ENCODE measurements at regions not wholly inside any gene's neighbourhood (a gene's known extent, or its start where the extent isn't known, plus 50 kb on each side); places are given as distances from the start of the nearest gene placed in this dataset.

- in situ Hi-C loops (cut with HindIII; ENCODE audit: low sequenced_read_pairs) = no loop called here
- TF ChIP-seq, protein P1, sequence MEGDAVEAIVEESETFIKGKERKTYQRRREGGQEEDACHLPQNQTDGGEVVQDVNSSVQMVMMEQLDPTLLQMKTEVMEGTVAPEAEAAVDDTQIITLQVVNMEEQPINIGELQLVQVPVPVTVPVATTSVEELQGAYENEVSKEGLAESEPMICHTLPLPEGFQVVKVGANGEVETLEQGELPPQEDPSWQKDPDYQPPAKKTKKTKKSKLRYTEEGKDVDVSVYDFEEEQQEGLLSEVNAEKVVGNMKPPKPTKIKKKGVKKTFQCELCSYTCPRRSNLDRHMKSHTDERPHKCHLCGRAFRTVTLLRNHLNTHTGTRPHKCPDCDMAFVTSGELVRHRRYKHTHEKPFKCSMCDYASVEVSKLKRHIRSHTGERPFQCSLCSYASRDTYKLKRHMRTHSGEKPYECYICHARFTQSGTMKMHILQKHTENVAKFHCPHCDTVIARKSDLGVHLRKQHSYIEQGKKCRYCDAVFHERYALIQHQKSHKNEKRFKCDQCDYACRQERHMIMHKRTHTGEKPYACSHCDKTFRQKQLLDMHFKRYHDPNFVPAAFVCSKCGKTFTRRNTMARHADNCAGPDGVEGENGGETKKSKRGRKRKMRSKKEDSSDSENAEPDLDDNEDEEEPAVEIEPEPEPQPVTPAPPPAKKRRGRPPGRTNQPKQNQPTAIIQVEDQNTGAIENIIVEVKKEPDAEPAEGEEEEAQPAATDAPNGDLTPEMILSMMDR (IDR thresholded peaks at IDR 0.05; ENCODE audit: low read depth, low read length, missing control alignments) = no peak
These were observed 416.0 kb downstream of the SH3GL2 start for GRCh38 chr9:17994695-17995425.

GRCh38 chr9:17996728-17997127 lies 417.9 kb downstream of the SH3GL2 start:
- TF ChIP-seq, protein P1 (IDR thresholded peaks at IDR 0.05; ENCODE audit: low read depth, low read length, missing control alignments) = no peak
- in situ Hi-C loops (cut with HindIII; ENCODE audit: low sequenced_read_pairs) = no loop called here
- no peak overlapping the region for H3K4me3 ChIP-seq (ENCODE audit: low read depth, low read length)
- no peak for DNase-seq (ENCODE audit: low read depth)

More at GRCh38 chr9:17994695-17995425, 416.0 kb downstream of the SH3GL2 start:
- no peak for DNase-seq (ENCODE audit: low read depth)
- no peak overlapping the region for H3K4me3 ChIP-seq (ENCODE audit: low read depth, low read length)

GRCh38 chr9:18002718-18003438 lies 424.0 kb downstream of the SH3GL2 start:
- DNase-seq (ENCODE audit: low read depth) = no peak
- in situ Hi-C loops (cut with HindIII; ENCODE audit: low sequenced_read_pairs) = no loop called here
- H3K4me3 ChIP-seq (ENCODE audit: low read depth, low read length) = no peak overlapping the region
- TF ChIP-seq, protein P1 (IDR thresholded peaks at IDR 0.05; ENCODE audit: low read depth, low read length, missing control alignments) = no peak

DNA sequence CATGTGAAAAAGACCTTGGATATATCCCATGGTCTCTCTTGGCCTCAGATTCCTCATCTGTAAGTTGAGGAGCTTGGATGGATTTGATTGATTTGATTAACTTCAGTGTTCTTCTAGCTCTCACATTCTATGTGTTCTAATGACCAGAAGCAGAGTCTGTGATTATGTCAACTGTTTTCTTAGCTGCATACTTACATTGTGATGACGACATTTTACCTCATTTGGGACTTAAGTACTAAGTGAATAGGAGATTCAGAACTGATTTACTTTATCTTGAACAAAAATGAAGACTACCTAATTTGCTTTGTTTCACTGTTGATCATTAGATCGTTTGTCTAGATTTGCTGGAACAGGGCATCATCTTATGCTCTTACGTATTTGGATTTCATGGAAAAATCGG lies 427.7 kb downstream of the SH3GL2 start:
- no peak for DNase-seq (ENCODE audit: low read depth)
- in situ Hi-C loops (cut with HindIII; ENCODE audit: low sequenced_read_pairs) = no loop called here
- TF ChIP-seq, protein P1 (IDR thresholded peaks at IDR 0.05; ENCODE audit: low read depth, low read length, missing control alignments) = no peak
- no peak overlapping the region for H3K4me3 ChIP-seq (ENCODE audit: low read depth, low read length)

GRCh38 chr9:18007621-18008020 lies 428.8 kb downstream of the SH3GL2 start:
- no peak overlapping the region for H3K4me3 ChIP-seq (ENCODE audit: low read depth, low read length)
- DNase-seq (ENCODE audit: low read depth) = no peak
- TF ChIP-seq, protein P1 (IDR thresholded peaks at IDR 0.05; ENCODE audit: low read depth, low read length, missing control alignments) = no peak
- in situ Hi-C loops (cut with HindIII; ENCODE audit: low sequenced_read_pairs) = no loop called here

DNA sequence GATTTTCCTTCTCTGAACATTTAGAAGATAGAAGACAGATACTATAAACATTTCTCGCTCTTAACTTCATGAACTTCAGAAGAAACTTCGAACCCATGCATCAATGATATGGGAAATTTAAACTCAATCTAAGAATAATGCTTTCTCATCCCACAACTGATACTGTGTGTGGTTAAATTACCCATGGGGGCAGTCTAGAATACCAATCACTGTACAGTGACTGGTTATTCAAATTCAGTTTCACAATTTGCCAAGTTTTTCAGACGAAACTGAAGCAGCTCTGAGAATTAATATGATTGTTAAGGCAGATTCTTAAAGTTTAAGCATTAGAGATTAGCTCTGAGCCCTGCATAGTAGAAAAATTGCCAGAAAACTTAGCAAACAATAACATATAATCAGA lies 431.0 kb downstream of the SH3GL2 start:
- in situ Hi-C loops (cut with HindIII; ENCODE audit: low sequenced_read_pairs) = no loop called here
- no peak for DNase-seq (ENCODE audit: low read depth)
- no peak overlapping the region for H3K4me3 ChIP-seq (ENCODE audit: low read depth, low read length)
- TF ChIP-seq, protein P1 (IDR thresholded peaks at IDR 0.05; ENCODE audit: low read depth, low read length, missing control alignments) = no peak
